ENCODE measurements at regions not wholly inside any gene's neighbourhood (a gene's known extent, or its start where the extent isn't known, plus 50 kb on each side); places are given as distances from the start of the nearest gene placed in this dataset.
"Not testable (repeated sequence)": the region's sequence is repeated elsewhere in the genome, so short reads cannot be mapped to it uniquely, and the experiment has no call there.

DNA sequence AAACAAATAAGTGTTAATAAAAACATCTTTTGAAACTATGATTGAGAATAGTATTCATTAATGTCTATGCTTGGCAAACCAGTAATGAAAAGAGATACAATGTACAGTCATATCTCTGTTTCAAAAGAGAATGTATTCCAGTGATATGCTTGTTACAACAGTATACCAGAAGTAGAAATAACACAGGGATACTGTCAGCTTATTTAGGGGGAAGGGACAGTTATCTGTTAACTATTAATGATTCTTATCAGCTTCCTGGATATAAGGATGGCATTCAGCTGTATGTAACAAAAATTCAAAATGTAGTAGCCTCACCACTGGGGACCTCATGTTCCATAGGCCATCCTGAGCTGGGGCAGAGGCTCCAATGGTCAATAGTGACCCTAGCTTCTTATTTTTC, 103.8 kb upstream of the TBX18 start:
- intact Hi-C loops (cut with DNase I; ENCODE audit: low total_unique reads), result no loop called here
- DNase-seq, result no peak
- Histone ChIP-seq H3K4me1 (peaks cover 0 to 19% (median 0%) of the 10 kb centered on the region in 4 donors), H3K27me3 (no peaks in the 10 kb centered on the region), H3K4me3 (no peak overlapping the region), H3K27ac (no peak overlapping the region), H3K9me3 (no peaks in the 10 kb centered on the region), H3K36me3 (no peaks in the 10 kb centered on the region)
- TF ChIP-seq, protein P1, sequence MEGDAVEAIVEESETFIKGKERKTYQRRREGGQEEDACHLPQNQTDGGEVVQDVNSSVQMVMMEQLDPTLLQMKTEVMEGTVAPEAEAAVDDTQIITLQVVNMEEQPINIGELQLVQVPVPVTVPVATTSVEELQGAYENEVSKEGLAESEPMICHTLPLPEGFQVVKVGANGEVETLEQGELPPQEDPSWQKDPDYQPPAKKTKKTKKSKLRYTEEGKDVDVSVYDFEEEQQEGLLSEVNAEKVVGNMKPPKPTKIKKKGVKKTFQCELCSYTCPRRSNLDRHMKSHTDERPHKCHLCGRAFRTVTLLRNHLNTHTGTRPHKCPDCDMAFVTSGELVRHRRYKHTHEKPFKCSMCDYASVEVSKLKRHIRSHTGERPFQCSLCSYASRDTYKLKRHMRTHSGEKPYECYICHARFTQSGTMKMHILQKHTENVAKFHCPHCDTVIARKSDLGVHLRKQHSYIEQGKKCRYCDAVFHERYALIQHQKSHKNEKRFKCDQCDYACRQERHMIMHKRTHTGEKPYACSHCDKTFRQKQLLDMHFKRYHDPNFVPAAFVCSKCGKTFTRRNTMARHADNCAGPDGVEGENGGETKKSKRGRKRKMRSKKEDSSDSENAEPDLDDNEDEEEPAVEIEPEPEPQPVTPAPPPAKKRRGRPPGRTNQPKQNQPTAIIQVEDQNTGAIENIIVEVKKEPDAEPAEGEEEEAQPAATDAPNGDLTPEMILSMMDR (IDR thresholded peaks at IDR 0.05), result no peak

DNA sequence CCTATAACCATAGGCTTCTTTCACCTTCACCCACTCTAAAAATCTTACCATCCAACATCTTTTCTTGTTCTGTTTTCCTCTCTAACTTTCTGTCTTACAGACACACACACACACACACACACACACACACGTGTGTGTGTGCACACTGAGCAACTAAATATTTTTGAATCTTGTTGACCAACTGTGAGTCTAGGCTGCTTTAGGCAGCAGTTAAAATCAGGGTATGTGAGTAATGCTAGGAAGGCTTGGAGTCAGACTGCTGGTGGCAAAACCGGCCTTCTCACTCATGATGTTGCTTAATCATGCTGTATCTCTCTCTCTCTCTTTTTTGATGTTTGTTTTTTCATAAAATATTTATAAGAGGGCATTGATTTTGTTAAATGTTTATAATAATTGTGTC, 103.1 kb upstream of the TBX18 start:
- no peak overlapping the region for H3K4me3 ChIP-seq

DNA sequence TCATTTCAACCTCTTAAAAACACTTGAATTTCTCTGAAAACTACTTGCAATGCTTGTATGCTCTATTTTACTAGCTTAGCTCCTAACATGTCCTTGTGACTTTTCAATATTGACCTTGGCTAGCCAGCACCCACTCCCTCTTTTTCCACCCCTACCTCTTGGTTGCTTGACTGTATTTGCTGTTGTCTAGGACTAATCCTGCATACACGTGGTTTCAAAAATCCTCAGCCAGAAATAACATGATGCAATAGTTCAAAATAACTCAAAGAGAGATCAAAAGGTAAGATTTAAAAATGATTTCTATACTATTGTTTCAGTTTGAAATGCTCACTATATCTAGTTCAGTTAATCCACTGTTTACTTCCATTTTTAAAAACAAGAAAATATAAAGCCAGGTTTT, 102.3 kb upstream of the TBX18 start:
- Histone ChIP-seq H3K27ac (no peak overlapping the region), H3K4me1 (peaks cover 0 to 20% (median 0%) of the 10 kb centered on the region in 4 donors), H3K27me3 (no peaks in the 10 kb centered on the region), H3K4me3 (no peak overlapping the region), H3K9me3 (no peaks in the 10 kb centered on the region), H3K36me3 (no peaks in the 10 kb centered on the region)
- TF ChIP-seq, protein P1 (IDR thresholded peaks at IDR 0.05), result no peak
- DNase-seq, result no peak
- intact Hi-C loops (cut with DNase I; ENCODE audit: low total_unique reads), result no loop called here

More for the DNA sequence above, 103.1 kb upstream of the TBX18 start:
- H3K27me3 ChIP-seq, result no peaks in the 10 kb centered on the region
- TF ChIP-seq, protein P1 (IDR thresholded peaks at IDR 0.05), result no peak
- DNase-seq, result no peak
- H3K27ac ChIP-seq, result no peak overlapping the region
- H3K9me3 ChIP-seq, result no peaks in the 10 kb centered on the region
- intact Hi-C loops (cut with DNase I; ENCODE audit: low total_unique reads), result no loop called here
- H3K36me3 ChIP-seq, result no peaks in the 10 kb centered on the region
- H3K4me1 ChIP-seq, result peaks cover 0 to 20% (median 0%) of the 10 kb centered on the region in 4 donors

DNA sequence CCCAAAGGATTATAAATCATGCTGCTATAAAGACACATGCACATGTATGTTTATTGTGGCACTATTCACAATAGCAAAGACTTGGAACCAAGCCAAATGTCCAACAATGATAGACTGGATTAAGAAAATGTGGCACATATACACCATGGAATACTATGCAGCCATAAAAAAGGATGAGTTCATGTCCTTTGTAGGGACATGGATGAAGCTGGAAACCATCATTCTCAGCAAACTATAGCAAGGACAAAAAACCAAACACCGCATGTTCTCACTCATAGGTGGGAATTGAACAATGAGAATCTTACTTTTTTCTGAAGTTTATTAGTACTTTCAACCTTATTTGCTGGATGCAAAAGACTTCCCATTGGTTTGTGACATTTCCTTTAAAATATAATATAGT, 101.0 kb upstream of the TBX18 start:
- intact Hi-C loops (cut with DNase I; ENCODE audit: low total_unique reads); H3K27ac ChIP-seq; DNase-seq; H3K4me3 ChIP-seq; H3K27me3 ChIP-seq; H3K9me3 ChIP-seq; H3K36me3 ChIP-seq: not testable (repeated sequence)
- H3K4me1 ChIP-seq, result peaks cover 0 to 27% (median 0%) of the 10 kb centered on the region in 4 donors

DNA sequence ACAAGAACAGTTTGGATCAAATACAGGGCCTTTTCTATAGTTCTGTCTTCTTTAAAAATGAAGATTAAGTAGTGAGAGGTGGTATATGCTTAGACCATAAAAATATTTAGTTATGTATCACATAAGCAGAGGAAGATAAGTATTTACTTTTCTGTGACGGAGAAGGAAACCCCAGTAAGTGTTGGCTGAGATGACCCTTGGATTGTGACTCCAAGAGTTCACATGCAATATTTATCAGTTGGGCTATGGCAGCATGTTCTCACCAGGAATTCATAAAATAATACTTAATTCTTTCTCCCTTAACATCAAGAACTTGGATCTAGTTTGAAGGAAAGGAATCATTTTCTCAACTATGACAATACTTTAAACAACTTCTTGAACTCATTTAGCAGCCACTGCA, 98.4 kb upstream of the TBX18 start:
- intact Hi-C loops (cut with DNase I; ENCODE audit: low total_unique reads), result no loop called here
- Histone ChIP-seq H3K27me3 (no peaks in the 10 kb centered on the region), H3K4me3 (no peak overlapping the region), H3K27ac (no peak overlapping the region), H3K36me3 (no peaks in the 10 kb centered on the region), H3K4me1 (peaks cover 0 to 29% (median 0%) of the 10 kb centered on the region in 4 donors), H3K9me3 (no peaks in the 10 kb centered on the region)
- TF ChIP-seq, protein P1 (IDR thresholded peaks at IDR 0.05), result no peak
- DNase-seq, result no peak

DNA sequence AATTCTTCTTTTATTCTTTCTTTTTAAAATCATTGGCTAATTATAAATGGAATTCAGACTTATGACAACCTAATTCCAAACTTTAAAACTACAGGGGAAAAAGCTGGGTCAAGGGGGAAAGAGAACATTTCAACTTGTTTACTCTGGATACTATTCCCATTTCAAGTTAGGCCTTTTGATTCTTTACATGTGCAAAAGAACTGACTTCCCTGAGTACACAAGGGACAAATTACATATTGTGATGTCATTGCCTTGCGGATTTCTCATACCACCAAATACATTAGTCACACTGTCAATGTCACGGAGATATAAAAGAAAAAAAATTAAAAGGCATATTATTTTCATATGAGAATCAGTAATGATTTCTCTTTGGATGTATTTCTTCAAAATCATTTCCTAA, 96.5 kb upstream of the TBX18 start:
- no peak for DNase-seq
- TF ChIP-seq, protein P1 (IDR thresholded peaks at IDR 0.05), result no peak
- Histone ChIP-seq H3K4me1 (peaks cover 0 to 15% (median 0%) of the 10 kb centered on the region in 4 donors), H3K36me3 (no peaks in the 10 kb centered on the region), H3K27ac (no peak overlapping the region), H3K4me3 (no peak overlapping the region), H3K9me3 (no peaks in the 10 kb centered on the region), H3K27me3 (no peaks in the 10 kb centered on the region)
- intact Hi-C loops (cut with DNase I; ENCODE audit: low total_unique reads), result no loop called here

All from tibial artery (tissue), 4 donors.